HuH-7 (cell line): ENCODE measurements at regions not wholly inside any gene's neighbourhood (a gene's known extent, or its start where the extent isn't known, plus 50 kb on each side); places are given as distances from the start of the nearest gene placed in this dataset.
"Not testable (repeated sequence)": the region's sequence is repeated elsewhere in the genome, so short reads cannot be mapped to it uniquely, and the experiment has no call there.

ENCODE experiments used
- DNase-seq: peaks from one replicate; pipeline ENCODE4 v3.0.0; 2011; ENCODE audit warnings: low spot score

DNA sequence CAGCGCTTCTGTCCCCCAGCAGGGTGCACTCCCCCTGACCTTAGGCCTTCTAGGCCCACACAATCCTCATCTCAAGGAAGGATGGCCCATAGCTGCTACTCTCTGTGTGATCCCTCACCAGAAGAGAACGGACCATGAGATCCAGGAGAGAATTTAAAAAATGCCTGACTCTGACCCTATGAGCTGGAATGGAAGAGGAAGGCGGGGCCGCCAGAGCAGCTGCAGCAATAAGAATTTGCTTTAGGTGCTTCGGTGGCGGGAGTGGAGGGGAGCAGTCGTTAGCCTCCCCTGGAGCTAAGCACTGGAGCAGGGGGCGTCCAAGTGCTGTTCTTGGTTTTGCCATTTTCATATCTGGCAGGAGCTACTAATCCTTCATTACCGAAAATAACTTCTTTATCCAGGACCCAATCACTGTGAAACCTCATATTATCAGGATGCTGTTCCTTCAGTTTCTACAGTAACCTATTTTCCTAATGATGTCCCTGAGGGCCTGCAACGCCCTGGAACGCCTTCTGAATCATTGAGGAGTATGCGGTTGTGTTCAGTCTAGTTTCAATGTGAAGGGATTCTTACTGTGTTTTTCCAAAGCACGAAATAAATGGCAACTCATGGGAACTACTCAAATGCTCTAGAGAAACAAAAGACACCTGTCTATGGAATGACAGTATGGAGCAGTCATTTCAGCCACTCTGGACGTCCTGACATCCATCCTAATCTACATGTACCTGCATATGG, 105.1 kb upstream of the SIX2 start:
- DNase-seq = no peak

DNA sequence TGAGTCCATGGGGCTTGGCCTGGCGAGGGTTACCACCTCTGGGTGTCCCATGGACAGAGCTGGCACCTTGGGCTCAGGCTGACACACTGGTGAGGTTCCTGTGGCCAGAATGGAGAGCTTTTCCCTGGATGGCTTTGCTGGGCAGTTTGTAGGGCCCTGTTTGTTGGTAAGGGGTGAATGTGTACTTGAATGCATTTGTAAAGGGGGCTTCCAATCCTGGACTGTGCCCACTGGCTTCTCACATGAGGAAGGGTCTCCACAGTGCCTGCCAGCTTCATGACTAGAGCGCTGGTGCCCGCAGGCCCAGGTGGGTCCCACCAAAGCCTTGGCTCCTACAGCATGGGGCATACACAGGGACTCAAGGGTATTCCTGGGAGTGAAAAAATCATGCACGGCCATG, 103.5 kb upstream of the SIX2 start:
- DNase-seq = no peak

DNA sequence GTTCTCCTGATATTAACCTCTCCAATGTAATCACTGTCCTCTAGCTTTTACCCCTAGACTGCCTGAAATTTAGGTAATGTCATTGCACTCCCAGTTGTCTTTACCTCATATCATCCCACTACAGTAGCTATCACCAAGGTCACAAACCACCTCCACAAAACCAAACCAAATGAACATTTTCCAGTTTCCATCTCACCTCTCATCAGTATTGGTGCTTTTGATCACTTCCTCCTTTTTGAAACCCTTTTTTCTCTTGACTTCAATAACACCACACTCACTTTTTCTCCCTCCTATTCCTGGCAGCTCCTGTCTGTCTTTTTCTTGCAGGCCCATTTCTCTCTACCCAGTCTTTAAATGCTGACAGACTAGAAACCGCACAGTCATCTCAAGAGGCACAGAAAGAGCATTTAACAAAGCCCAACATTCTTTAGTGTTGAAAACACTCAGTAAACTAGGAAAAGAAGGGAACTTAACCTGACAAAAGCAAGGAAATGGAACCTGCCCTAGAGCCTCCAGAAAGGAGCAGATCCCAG, 95.9 kb upstream of the SIX2 start:
- DNase-seq = no peak

DNA sequence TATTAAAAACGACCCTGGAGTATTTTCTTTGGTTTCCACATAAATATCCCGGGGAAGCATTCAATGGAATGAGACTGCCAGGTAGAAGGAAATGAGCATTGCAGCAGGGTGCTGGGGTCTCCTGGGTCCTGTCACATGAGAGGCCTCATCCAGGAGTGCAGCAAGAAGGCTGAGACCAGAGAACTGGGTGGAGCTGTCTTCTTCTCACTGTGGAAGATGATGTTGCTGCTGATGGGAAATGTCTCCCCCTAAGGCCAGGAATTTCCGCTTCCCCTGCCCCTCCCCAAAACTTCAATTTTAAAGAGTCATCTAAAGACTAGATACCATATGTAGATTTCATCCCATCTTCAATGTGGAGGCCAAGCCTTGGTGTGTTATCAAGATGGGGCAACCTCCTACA, 95.2 kb upstream of the SIX2 start:
- DNase-seq = no peak

DNA sequence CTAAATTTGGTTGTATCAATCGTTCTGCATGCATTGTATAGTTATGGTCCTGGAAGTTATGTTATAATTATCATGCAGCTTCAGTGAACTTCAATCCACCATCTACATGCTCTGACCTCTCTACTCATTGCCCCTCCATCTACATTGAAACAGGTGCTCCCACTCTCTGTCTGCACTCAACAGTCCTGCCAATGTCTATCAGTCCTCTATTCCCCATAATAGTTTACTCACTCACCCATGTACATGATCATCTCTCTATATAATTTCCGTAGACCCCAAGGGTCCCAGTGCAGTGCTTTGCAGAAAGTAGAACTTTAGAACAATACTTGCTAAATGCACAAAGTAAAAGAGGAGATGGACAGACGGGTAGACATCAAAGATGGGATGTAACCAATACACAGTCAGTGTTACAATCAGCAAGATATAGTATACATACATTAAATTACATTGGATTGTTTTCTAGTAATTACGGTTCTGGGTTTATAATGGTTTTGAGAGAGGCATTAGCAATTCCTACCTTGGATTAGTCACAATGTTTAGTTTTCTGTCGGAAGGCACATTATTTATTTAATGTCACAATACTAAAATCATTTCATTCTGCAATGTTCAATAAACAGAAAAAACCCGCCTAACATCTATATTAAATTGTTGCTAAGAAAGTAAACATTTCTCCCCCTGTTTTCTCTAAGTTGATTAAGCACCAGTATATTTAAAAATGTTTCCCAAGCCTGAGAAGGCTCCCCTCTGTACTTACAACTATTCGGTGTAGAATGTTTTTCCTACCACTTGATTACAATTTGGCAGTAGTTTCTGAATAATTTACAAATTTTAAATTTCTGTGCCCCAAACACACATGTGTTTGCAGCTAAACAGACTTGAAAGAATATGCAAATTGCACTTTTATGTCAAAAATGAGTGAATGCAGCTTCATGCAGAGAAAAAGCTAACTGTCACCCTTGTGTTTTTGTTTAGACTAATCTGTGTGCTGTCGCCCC, 94.4 kb upstream of the SIX2 start:
- no peak for DNase-seq

DNA sequence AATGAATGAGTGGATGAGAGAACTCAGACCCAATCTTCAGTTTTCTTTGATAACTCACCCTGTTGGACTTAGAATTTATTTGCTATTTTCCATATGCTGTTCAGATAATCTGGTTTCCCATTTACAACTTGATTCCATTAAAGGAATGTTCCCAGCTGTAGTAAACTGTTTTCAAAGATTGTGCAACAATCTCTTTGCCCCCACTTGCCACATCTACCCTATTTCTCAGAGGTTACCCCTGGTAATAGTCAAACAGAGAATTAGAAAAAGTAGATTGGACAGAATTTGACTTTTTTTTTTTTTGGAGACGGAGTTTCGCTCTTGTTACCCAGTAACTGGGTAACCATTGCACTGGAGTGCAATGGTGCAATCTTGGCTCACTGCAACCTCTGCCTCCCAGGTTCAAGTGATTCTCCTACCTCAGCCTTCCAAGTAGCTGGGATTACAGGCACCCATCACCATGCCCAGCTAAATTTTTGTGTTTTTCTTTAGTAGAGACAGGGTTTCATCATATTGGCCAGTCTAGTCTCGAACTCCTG, 93.4 kb upstream of the SIX2 start:
- DNase-seq = no peak

DNA sequence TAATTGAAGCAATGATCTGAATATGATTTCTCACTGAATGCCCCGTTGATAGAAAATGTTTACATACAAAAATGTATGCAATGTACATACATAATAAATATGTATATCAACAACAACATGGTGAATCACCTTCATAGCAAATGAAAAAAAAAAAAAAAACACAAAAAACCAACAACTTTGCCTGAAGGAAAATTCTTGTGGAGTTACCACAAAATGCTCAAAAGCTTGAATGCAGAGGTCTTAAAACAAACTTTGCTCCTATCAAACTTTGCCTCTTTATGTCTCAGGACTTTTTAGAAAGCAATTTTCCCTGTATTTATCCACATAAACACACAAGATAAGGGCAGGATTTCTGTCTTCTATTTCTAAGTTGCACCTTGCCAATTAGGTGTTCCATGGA, 92.9 kb upstream of the SIX2 start:
- DNase-seq = no peak

DNA sequence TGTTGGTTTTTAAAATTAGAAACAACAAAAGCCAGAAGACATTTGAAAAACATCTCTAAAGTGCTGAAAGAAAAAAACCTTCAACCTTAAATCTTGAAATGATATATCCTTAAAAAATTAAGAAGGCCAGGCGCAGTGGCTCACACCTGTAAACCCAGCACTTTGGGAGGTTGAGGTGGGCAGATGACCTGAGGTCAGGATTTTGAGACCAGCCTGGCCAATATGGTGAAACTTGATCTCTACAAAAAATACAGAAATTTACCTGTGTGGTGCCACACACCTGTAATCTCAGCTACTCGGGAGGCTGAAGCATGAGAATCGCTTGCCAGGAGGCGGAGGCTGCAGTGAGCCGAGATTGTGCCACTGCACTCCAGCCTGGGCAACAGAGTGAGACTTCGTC, 87.7 kb upstream of the SIX2 start:
- DNase-seq = no peak

DNA sequence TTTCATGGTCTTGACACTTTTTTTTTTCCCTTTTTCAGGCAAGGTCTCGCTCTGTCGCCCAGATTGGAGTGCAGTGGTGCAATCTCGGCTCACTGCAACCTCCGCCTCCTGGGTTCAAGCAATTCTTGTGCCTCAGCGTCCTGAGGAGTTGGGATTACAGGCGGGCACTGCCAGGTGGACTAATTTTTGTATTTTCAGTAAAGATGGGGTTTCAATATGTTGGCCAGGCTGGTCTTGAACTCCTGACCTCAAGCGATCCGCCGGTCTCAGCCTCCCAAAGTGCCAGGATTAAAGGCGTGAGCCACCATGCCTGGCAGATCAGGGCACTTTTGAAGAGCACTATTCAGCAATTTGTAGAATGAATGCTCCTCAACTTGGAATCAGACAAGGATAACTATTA, 86.8 kb upstream of the SIX2 start:
- DNase-seq = not testable (repeated sequence)

DNA sequence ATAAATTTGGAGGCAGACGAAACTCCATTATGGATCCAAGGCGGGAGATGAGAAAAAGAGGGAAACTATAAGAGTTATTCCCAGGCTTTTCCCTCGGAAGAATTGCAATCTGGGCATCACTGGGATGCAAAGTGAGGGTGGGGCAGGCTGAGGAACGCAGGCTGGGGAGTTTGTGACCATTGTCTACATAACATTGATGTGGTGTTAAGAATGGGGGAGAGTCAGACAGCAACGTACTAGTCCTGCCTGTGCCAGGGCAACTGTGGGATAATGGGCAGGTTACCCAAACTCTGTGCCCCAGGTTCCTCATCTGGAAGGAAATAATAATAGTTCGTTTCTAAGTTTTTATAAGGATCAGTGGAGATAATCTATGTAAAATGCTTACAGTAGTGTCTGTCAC, 84.4 kb upstream of the SIX2 start:
- DNase-seq = no peak

DNA sequence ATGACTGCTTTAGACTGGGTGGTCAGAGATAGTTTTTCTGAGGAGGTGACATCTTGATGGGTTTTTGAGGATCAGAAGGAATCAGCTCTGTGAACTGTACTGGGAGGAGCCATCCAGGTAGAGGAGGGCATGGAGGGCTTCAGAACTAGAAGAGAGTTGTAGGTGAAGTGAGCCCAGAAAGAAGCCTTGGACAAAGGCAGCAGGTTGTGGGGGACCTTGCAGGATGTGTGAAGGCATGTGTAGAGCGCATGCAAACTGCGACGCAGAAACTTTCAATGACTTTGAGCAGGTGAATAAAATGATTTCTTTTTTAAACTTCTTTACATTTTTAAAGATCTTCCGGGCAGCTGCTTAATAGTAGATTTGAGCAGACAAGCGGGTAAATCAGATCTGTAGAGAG, 83.9 kb upstream of the SIX2 start:
- DNase-seq = no peak

DNA sequence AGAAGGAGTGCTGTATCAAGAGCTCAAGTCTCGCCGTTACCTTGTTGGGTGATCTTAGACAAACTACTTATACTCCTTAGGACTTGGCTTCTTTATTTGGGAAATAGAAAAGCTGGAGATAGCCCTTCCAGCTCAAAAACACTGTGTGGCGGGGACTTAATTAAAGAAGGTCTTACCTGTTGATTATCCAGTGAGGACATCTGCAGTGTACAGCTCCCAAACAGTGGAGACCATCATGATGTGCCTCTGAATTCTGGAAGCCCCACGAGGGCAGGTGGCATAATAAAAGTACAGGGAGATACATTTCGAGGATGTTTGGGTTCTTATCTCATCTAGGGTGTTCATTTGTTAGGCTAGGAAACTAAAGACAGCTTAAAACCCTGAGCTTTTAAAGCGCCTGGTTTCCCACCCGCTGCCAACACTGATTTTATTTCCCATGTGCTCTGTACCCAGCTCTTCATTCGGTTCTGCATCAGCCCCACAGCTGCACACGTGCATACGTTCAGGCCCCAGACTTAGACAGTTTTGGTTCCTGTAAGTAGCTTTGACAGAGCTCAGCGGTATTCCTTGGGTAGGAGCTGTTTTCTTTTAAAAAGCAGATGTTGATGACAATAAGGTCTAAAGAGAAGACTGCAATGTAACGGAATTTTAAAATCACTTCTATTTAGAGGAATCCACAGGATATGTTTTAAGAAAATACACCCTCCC, 80.5 kb upstream of the SIX2 start:
- DNase-seq = no peak

DNA sequence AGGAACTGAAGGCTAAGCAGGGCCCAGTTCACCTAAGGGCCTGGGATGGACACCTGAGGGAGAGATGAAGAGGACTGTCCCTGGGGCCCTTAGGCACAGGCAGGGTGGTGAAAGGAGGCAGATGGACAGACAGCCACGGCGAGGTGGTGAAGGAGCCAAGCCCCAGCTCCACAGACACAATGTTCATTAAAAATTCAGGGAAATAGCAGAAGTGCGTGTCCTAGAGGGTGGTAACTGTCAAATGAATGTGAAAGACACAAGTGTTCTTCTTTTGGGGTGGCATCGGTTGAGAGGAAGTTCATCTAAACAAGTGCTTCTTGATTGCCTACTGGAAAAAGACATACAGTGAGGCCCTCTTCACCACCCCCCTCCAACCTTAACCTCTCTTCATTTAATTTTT, 76.2 kb upstream of the SIX2 start:
- DNase-seq = no peak

DNA sequence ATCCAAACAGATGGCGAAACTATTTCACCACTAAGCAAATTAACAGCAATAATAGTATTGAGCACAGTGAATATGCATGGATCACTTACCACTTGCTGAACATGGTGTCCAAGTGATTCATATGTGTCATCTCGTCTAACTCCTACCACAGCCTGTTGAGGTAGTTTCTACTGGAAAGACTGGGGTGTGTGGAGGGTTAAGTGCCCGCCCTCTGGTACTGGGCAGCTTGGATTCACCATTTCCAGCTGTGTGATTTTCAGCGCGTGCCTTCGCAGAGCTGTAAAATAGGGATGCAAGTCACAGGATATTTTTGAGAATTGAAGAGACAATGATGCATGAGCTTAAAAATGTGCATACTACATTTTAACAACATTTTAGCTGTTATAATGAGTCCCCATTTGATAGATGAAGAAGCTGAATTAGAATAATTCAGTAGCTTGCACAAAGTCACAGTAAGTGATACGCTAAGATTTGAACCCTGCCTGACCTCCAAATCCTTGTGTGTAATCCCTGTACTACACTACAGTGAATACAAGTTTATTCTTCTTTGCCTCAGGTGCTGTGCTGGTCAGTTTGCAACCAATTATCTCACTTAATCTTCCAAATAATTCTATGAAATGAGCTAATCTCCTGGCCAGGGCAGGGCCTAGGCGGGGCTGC, 75.2 kb upstream of the SIX2 start:
- no peak for DNase-seq

DNA sequence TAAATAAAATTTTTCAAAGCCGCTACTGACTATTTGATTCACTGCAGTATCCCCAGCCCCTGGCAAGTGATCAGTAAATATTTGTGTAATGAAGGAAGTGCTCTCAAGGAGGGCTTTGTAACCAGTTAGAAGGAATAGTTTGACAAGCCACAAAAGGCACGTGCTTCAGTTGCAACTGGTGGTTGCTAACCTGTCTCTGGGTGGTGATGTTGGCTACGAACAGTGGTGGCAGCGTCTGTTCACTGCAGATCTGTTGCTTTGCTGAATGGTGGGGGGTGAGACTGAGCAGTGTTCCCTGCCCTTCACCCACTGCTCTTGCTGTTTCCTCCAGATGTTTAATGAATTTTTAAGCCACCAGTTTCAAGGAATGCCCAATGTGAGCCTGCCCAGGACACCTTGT, 73.9 kb upstream of the SIX2 start:
- no peak for DNase-seq

DNA sequence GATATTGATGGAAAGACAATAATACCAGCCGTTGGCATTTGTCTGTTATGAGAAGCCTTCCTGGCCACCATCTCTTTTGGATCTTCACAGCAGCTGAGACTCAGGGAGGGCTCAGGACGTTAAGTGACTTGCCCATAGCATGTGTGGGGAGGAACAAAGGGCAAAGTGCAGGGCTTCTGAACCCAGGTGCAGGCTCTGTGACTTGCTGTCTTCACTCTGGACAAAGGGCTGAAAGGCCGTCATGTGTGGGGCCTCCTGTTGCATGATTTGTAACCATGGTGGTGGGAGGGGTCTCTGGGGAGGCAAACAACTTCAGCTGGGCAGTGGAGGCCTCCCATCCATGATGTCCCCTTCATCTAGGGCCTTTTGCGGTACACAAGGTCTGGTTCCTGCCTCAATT, 65.5 kb upstream of the SIX2 start:
- no peak for DNase-seq

DNA sequence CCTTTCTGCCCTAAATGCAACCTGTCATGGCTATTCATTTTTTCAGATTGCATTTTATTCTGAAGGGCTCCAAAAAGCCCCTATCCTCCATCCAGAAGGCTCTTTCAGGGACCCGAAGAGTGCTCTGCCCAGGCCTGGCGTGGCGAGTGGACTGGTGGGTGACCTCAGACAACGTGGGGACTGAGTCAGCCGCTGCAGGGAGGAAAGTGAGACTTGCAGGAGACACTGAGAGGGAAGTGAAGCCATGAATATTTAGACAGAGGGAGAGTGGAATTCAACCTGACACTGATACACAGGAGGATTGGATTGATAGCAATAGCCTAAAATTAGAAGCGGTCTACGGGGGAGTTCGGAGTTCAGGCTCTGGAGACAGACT, 63.6 kb upstream of the SIX2 start:
- DNase-seq = no peak

DNA sequence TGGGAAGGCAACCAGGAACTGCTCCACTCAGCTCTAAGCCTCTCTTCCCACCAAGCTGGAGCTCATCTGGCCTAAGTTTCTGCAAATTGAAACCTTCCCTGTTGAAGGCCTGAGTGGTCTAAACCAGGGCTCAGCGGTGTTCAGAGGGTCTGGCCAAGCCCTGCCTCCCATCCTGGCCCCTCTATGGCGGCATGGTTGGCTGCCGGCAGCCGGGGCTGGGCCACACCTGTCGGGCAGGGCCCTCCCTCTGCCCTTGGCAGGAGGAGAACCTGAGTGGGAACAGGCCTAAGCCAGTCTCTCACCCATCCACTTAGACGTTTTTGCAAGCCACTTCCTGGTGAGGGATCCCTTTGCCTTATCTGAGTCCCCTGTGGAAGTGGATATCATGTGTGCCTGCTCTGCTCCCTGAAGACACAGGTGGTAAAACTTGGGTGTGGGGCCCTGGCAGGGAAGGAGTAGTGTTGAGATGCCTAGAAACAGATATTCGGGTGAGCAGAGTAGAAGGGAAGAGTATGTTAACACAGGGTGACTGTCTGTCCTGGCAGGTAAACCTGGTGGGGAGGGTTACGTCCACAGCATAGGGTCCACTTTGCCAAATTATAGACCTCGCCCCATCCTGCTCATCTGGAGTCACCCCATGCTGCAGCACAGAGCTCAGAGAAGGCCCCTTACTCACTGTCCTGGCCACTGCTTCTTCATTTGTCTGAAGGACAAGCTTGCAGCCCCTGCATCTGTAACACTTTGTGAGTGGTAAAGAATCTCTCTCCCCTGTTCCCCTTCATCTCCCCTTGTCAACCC, 63.0 kb upstream of the SIX2 start:
- no peak for DNase-seq

DNA sequence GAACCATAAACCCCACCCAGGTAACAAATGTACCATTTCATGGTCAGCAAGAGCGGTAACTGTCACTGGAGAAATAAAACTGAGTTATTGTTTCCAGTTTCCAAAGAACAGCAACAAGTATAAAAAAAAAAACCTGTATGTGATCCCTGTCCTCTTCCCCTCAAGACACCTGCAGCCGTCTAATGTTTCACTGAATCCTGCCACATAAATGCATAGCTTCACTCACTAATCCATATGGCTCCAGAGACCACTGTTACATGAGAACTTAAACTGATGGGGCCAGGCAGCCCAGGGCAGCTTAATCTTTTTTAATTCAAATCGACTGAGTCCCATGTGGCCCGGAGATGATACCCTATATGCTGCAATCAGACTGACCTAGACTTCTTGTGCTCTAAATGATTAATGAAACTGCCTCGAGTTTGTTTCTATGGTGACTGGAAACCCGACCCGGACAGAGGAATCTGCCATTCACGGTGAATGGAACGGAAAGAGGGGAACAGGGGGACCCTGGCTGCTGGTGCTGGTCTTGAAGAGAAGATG, 60.9 kb upstream of the SIX2 start:
- DNase-seq = no peak

DNA sequence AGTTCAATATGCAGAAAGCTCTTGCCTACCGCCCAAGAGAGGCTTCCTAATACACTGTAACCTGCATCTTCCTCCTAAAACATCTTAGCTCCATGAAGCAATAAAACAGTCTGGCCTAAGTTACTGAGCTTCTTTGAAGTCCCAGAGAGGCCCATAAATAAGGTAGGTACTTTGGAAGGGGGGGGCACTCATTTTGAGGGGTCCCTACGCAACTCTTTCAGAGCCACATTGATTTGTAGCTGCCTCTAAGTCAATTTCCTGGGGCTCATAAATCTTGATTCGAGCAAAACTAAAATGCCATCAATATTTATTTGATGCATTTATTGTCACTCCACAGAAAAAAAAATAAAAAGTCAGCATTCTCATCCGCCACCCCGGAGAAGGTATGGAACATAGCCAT, 60.4 kb upstream of the SIX2 start:
- no peak for DNase-seq
